ENCODE measurements at regions not wholly inside any gene's neighbourhood (a gene's known extent, or its start where the extent isn't known, plus 50 kb on each side); places are given as distances from the start of the nearest gene placed in this dataset.
"Not testable (repeated sequence)": the region's sequence is repeated elsewhere in the genome, so short reads cannot be mapped to it uniquely, and the experiment has no call there.

GRCh38 chr5:57736716-57737115 is 254.1 kb upstream of the ACTBL2 start:
- Histone ChIP-seq H3K27ac (peak overlapping the region in 1 of 2 donors; percentile 45), H3K4me3 (no peak overlapping the region), H3K4me1 (peaks cover 0 to 43% (median 2%) of the 10 kb centered on the region in 4 donors), H3K36me3 (no peaks in the 10 kb centered on the region), H3K9me3 (no peaks in the 10 kb centered on the region), H3K27me3 (no peaks in the 10 kb centered on the region)
- TF ChIP-seq CTCF (IDR thresholded peaks at IDR 0.05) = no peak
- intact Hi-C loops (cut with DNase I; ENCODE audit: low total_unique reads) = no loop called here
- DNase-seq = no peak

GRCh38 chr5:57735279-57736153 is 252.9 kb upstream of the ACTBL2 start:
- H3K27me3 ChIP-seq; H3K4me3 ChIP-seq; intact Hi-C loops (cut with DNase I; ENCODE audit: low total_unique reads); DNase-seq; H3K36me3 ChIP-seq; H3K9me3 ChIP-seq: not testable (repeated sequence)
- peaks cover 0 to 31% (median 2%) of the 10 kb centered on the region in 4 donors for H3K4me1 ChIP-seq
- H3K27ac ChIP-seq = peak overlapping the region in 1 of 2 donors; percentile 45

DNA sequence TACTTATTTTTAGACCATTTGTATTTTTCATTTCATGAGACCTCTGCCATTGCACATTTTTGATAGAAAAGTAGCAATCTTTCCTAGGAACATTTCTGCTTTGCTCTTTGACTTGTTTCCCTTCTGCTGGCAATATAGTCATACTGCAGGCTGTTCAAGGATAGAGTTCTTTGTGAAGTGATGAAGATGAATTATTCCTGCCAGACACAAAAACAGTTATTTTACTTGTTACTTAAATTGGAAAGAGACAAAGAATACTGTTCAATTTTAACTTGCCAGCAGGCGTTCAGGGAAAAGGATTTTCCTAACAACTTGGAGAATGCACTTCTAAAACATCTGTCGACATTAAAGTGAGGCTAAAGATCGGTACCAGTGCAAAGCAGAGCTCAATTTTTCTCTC is 251.7 kb upstream of the ACTBL2 start:
- Histone ChIP-seq H3K36me3 (no peaks in the 10 kb centered on the region), H3K4me1 (peaks cover 0 to 31% (median 2%) of the 10 kb centered on the region in 4 donors), H3K9me3 (no peaks in the 10 kb centered on the region), H3K27ac (no peak overlapping the region), H3K27me3 (no peaks in the 10 kb centered on the region), H3K4me3 (no peak overlapping the region)
- intact Hi-C loops (cut with DNase I; ENCODE audit: low total_unique reads) = no loop called here
- no peak for DNase-seq
- TF ChIP-seq CTCF (IDR thresholded peaks at IDR 0.05) = peak in 1 of 2 experiments; percentile 17

DNA sequence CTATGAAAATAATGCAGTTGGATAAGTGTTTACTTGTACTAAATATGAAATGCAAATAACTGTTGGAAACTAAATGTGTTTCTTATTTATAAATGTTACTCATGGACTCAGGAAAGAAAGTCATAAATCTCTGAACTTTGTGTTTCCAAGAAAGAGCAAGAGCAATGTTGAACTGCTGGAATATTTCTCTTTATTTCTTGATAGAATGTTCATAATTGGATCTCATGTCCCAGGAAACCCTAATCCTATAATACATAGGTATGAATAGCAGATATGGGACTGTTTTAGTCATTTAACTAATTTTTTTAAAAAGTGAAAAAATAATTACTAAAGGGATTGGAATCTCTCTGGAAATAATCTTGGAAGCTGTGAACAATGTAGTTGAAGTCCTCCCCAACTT is 245.0 kb upstream of the ACTBL2 start:
- DNase-seq = no peak
- H3K27ac ChIP-seq = no peak overlapping the region

DNA sequence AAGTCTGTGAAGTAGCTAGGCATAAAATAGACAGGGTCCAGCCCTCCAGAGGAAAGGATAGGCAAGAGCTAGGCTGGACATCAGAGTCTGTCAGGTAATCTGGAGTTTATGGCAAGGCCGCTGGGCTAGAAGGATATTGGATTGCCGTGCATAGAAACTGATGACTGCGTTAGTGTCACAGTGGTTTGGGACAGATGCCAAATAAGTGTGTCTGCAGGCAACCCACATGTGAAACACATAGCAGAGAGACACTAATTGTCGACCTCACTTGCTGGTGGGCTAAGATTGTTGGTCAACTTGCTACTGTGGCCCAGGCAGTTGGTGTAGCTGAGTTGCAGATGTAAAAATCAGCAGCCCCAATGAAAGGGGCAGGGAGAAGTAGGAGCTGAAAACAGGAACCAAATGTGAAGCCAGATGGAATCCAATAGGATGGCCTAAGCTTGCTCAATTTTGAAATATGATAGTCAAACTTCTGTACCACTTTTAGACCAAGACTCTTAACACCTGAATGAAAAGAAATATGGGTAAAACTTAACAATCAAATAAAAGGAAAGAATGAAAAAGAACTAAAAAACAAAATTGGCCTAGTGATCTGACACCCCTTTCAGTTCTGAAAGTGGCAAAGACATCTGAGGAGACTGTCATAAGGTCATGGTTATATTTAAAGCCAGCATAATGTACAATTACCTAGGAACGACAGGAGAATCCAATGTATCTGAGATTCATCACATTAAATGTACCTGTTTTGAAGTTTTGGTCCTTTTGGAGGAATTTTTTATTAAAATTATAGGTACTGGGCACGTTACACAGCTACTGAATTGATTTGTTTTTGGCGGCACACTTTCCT is 243.3 kb upstream of the ACTBL2 start:
- intact Hi-C loops (cut with DNase I; ENCODE audit: low total_unique reads) = no loop called here
- no peak overlapping the region for H3K4me3 ChIP-seq
- no peak for DNase-seq
- H3K27ac ChIP-seq = no peak overlapping the region
- H3K9me3 ChIP-seq = no peaks in the 10 kb centered on the region
- peaks cover 0 to 10% (median 0%) of the 10 kb centered on the region in 4 donors for H3K4me1 ChIP-seq
- H3K36me3 ChIP-seq = no peaks in the 10 kb centered on the region
- TF ChIP-seq CTCF (IDR thresholded peaks at IDR 0.05) = no peak
- no peaks in the 10 kb centered on the region for H3K27me3 ChIP-seq

More for the DNA sequence above, 245.0 kb upstream of the ACTBL2 start:
- no peak for TF ChIP-seq CTCF (IDR thresholded peaks at IDR 0.05)
- H3K9me3 ChIP-seq = no peaks in the 10 kb centered on the region
- intact Hi-C loops (cut with DNase I; ENCODE audit: low total_unique reads) = no loop called here
- H3K27me3 ChIP-seq = no peaks in the 10 kb centered on the region
- H3K36me3 ChIP-seq = no peaks in the 10 kb centered on the region
- peaks cover 0 to 10% (median 0%) of the 10 kb centered on the region in 4 donors for H3K4me1 ChIP-seq
- no peak overlapping the region for H3K4me3 ChIP-seq

- intact Hi-C loops (cut with DNase I; ENCODE audit: low total_unique reads) = no loop called here
- TF ChIP-seq CTCF (IDR thresholded peaks at IDR 0.05) = no peak
- no peaks in the 10 kb centered on the region for H3K9me3 ChIP-seq
- H3K27me3 ChIP-seq = no peaks in the 10 kb centered on the region
- H3K27ac ChIP-seq = no peak overlapping the region
- H3K4me1 ChIP-seq = peaks cover 0 to 10% (median 0%) of the 10 kb centered on the region in 4 donors
- no peak overlapping the region for H3K4me3 ChIP-seq
- no peak for DNase-seq
- H3K36me3 ChIP-seq = no peaks in the 10 kb centered on the region
Observed at GRCh38 chr5:57724836-57725235, 242.2 kb upstream of the ACTBL2 start.

Data from tibial artery (tissue), 4 donors.